Hippocampal formation (tissue), 2 donors: ENCODE measurements at regions not wholly inside any gene's neighbourhood (a gene's known extent, or its start where the extent isn't known, plus 50 kb on each side); places are given as distances from the start of the nearest gene placed in this dataset.
"Not testable (repeated sequence)": the region's sequence is repeated elsewhere in the genome, so short reads cannot be mapped to it uniquely, and the experiment has no call there.

ENCODE experiments used
- DNase-seq, 2 donors: peaks; one replicate each; lab custom pipeline; 2025; lab: John Stamatoyannopoulos, UW

DNA sequence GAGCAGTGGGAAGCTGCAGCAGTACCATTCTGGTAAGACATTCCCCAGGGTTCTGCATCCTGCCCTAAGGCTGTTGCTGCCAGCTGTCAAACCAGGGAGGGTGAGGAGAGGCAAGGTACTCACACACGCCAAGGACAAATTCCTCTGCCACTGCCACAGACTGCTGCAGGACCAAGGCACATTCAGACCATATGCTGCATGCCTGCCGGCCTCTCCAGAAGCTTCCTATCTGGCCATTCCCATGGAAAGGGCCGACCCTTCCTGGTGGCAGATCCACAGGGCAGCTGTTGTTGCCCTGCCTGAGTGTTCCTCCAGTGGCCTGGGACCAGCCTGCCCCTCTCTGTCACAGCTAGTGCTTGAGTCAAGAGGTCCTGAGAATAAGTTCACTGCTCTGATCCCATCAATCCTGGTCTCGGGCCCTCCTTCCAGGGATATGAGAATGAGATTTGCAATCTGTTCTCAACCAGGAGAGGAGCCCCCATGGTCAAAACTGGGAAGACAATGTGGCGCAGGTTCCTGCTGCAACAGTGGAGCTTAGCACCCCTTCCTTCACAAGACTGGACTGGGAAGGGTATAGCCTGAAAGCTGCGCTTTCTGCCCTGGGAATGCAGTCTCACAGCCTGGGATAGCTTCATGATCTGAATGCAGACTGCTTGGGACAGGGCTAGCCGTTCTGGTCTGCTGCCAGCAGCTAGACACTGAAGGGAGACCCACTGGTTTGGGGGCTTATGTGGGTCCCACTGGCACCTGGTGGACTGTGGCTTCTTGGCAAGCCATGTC, 342.5 kb upstream of the NDST3 start:
- DNase-seq: no peak

GRCh38 chr4:117692538-117692937, 341.7 kb upstream of the NDST3 start:
- DNase-seq: no peak

DNA sequence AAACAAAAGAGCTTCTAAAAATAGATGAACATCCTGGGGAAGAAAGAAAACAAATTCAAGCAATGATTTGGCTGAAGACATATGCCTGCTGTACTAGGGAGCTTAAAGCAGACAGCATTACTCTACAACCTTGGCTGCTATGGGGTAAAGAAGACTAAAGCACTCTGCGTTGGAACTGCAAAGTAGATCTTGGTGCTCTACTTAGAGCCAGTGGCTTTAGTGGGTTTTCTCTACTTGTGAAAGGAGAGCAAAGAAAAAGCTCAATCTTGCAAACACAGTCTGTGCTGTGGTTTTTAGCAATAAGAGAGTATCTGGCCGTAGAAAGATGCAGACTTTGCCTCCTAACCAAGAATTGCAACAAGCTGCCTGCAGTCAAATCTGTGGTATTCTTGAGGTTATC, 334.7 kb upstream of the NDST3 start:
- DNase-seq: no peak

DNA sequence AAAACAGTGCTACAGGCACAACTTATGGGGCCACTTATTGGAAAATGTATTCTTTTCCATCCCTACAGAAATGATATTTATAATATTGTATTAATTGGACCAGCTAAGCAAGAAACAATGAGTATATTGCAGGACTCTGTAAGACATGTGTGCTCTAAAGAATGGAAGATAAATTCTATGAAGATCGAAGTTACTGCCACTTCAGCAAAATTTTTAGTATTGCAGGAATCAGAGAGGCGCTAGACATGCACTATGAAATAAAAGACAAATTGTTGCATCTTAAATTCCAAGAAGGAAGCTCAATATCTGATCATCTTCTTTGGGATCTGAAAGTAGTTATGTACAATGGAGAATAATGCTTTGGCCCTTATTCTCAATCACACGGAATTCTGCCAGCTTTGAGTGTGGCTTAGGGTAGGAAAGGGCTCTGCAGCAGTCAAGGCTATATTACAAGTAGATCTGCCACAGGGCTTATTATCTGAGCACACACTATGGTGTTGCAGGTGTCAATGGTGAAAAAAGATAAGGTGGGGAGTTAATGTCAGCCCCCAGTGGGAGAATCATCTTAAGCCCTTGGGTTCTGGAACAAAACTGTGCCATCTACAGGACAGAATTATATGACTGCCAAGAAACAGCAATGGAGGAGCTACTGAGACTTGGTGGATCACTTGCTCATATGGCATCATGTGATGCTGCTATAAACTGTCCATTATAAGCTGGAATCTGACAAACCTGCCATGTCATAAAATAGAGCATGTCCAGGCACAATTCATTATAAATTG, 334.0 kb upstream of the NDST3 start:
- no peak for DNase-seq

DNA sequence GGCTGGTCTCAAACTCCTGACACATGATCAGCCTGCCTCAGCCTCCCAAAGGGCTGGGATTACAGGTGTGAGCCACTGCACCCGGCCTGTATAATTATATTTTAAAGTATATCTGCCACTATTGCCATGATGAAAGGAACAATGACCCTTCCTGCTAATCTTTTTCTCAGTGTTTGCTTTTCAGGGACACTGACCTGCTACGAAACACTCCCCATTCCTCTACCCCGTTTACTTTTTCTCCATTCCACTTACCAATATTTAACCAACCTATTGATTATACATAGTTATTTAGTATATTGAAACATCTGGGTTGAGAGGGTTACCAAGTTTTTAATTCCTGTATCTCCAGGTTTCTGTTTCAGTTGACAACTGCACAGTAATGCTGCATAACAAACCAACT, 331.9 kb upstream of the NDST3 start:
- DNase-seq: no peak

GRCh38 chr4:117704721-117705120, 329.6 kb upstream of the NDST3 start:
- no peak for DNase-seq

- DNase-seq: no peak
Measured at GRCh38 chr4:117740736-117741135, 293.6 kb upstream of the NDST3 start.

DNA sequence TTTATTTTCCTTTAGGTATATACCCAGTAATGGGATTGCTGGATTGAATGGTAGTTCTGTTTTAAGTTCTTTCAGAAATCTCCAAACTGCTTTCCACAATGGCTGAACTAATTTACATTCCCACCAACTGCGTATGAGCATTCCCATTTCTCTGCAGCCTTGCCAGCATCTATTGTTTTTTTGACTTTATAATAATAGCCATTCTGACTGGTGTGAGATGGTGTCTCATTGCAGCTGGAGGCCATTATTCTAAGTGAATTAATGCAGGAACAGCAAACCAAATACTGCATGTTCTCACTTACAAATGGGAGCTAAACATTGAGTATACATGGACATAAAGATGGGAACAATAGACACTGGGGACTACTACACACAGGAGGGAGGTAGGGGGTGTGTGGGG, 288.9 kb upstream of the NDST3 start:
- DNase-seq: not testable (repeated sequence)

DNA sequence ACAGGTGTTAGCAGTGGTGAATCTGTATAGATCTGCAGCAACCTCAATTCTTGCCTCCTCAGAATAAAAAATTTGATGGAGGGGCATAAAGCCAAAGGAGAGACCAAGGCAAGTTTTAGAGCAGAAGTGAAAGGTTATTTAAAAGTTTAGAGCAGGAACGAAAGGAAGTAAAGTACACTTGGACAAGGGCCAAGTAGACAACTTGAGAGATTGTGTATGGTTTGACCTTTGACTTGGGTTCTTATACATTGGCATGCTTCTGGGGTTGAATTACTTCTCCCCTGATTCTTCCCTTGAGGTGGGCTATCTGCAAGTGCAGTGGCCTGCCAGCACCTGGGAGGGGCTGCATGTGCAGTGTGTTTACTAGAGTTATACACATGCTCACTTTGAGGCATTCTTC, 278.8 kb upstream of the NDST3 start:
- no peak for DNase-seq

GRCh38 chr4:117768610-117769009, 265.7 kb upstream of the NDST3 start:
- no peak for DNase-seq

- DNase-seq: no peak
Measured at GRCh38 chr4:117770269-117771102, 263.8 kb upstream of the NDST3 start.

GRCh38 chr4:117771647-117772337, 262.5 kb upstream of the NDST3 start:
- DNase-seq: no peak

- no peak for DNase-seq
Measured at GRCh38 chr4:117773064-117773936, 261.0 kb upstream of the NDST3 start.

DNA sequence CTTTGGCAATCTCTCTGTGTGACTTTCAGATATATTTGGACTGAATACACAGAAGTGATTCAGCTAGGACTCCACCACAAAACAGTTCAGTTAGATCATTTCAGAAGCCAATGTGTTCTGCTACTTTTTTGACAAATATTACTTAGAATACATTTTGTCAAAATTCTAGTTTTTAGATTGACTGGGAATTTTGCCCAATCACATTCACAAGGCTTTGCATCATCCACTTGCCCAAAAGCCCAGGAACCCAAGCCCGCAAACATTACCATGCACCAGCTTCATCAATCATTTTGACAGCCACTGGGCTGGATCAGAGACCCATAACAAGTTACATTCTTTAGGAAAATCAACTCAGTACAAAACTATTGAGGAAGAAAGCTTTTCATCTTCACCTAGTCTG, 256.6 kb upstream of the NDST3 start:
- DNase-seq: no peak

DNA sequence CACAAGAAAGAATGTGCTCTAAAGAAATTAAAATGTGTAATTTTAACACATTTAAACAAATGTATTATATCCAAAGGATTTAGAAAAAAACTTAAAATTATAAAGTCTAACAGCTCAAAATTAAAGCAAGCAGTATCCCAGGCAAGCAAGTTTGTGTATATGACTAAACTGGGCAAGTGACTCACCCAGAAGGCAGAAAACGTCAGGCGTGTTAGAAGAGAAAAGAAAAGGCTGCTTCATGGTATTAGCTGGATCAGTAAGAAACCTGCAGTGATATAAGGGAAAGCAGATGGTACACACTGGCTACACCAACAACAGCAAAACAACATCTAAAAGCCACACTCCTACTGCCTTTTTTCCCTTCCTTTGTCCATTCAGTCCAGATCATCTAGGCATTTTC, 250.6 kb upstream of the NDST3 start:
- no peak for DNase-seq

- no peak for DNase-seq
Measured at GRCh38 chr4:117784266-117784665, 250.0 kb upstream of the NDST3 start.

DNA sequence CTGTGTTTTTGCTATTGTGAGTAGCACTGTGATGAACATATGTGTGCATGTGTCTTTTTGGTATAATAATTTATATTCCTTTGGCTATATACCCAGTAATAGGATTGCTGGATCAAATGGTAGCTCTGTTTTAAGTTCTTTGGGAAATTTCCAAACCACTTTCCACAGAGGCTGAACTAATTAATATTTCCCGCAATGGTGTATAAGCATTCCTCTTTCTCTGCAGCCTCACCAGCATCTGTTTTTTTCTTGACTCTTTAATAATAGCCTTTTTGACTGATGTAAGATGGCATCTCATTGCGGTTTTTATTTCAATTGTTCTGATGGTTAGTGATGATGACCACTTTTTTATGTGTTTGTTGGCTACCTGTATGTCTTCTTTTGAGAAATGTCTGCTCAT, 247.7 kb upstream of the NDST3 start:
- no peak for DNase-seq

DNA sequence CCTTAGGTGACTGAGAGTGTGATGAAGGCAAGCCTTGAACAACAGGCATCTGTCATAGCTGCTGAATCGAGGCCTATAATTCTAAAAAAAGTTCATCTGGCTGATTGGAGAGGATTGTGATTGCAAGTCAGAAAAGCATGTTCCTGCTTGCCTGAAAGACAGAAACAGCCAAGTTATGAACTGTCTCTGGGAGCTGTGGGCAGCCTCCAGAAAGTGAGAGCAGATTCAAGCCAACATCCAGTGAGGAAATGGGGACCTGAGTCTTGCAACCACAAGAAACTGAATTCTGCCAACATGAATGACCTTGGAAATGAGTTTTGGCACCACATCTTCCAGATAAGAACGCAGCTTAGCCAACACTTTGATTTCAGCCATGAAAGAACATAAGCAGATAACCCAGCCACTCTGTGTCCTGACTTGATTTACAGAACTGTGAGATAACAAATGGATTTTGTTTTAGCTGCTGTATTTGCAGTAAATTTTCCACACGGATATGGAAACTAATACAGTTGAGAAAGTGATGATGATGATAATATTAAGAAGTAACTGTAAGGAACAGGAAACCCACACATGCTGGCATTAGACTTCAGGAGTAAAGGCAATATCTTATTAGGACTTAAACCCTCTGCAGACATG, 240.3 kb upstream of the NDST3 start:
- DNase-seq: no peak

DNA sequence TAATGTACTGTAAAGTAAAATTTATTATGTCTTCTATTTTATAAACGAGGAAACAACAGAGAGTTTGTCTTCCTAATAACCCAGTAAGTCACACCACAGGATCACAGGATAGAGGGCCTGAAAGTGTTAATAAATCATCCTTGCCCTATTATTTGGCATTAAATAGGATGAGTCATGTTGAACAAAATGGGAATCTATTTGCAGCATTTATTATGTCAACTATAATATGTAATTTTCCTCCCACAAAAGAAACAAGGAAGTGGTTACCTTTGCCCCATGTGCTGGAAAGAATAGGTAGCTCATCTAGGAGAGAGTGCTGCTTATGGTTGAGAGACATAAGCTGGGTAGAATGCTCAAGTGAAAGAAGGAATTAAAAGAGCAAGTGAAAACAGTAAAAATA, 237.6 kb upstream of the NDST3 start:
- DNase-seq: no peak

GRCh38 chr4:117800636-117801035, 233.7 kb upstream of the NDST3 start:
- no peak for DNase-seq
